ENCODE measurements at regions not wholly inside any gene's neighbourhood (a gene's known extent, or its start where the extent isn't known, plus 50 kb on each side); places are given as distances from the start of the nearest gene placed in this dataset.

DNA sequence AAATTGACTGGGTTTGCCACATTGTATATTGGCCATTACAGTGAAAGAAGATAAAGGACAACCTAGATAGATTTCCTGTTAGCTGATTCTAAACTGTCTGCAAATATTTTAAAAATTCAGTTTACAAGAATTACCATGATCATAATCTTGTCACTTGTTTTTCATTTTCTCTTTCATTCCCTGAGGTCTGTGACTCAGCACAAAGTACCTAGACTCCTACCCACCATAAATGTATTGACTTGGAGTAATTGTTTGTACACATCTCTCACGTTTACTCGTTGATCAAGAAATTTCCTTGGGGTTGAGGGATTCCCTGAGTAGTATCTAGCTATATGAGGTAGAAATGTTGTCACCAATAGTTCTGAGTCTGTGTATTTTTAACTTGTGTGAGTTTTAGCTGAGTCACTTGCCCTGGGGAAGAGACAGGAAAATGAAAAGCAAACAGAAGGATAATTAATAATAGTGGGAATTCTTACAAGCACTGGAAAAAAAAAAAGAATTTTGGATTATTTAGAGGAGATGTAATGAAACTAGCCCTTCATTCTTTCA, 299.2 kb upstream of the DACH1 start:
- no peaks in the 10 kb centered on the region for H3K4me1 Mint-ChIP-seq

GRCh38 chr13:72165276-72165675, 298.3 kb upstream of the DACH1 start:
- Mint-ChIP-seq H3K4me3 (no peak overlapping the region), H3K9me3 (peaks cover 0 to 13% (median 3%) of the 10 kb centered on the region in 7 donors), H3K27ac (no peak overlapping the region), H3K36me3 (no peaks in the 10 kb centered on the region), H3K4me1 (no peaks in the 10 kb centered on the region), H3K27me3 (no peaks in the 10 kb centered on the region)
- Histone ChIP-seq H3K36me3 (ENCODE audit: control insufficient read depth, insufficient read depth, low read length) (no peaks in the 10 kb centered on the region), H3K27me3 (ENCODE audit: control insufficient read depth, insufficient read depth, low read length) (no peaks in the 10 kb centered on the region), H3K4me1 (ENCODE audit: control insufficient read depth, insufficient read depth, low read length, poor library complexity, severe bottlenecking) (no peaks in the 10 kb centered on the region), H3K4me3 (ENCODE audit: low read depth, low read length) (no peak overlapping the region), H3K9me3 (ENCODE audit: control insufficient read depth in 2 of 2, low read length in 2 of 2) (no peaks in the 10 kb centered on the region), H3K27ac (ENCODE audit: insufficient read depth, low read length, poor library complexity, severe bottlenecking) (no peak overlapping the region)
- DNase-seq (no peak), ATAC-seq (ENCODE audit: low read depth in 2 of 2) (no peak)

More for the DNA sequence above, 299.2 kb upstream of the DACH1 start:
- Mint-ChIP-seq H3K9me3 (peaks cover 0 to 10% (median 3%) of the 10 kb centered on the region in 7 donors), H3K27ac (no peak overlapping the region), H3K36me3 (no peaks in the 10 kb centered on the region), H3K4me3 (no peak overlapping the region), H3K27me3 (no peaks in the 10 kb centered on the region)
- H3K36me3 ChIP-seq (ENCODE audit: control insufficient read depth, insufficient read depth, low read length) = no peaks in the 10 kb centered on the region
- H3K27ac ChIP-seq (ENCODE audit: insufficient read depth, low read length, poor library complexity, severe bottlenecking) = no peak overlapping the region
- H3K27me3 ChIP-seq (ENCODE audit: control insufficient read depth, insufficient read depth, low read length) = no peaks in the 10 kb centered on the region
- H3K9me3 ChIP-seq (ENCODE audit: control insufficient read depth in 2 of 2, low read length in 2 of 2) = no peaks in the 10 kb centered on the region
- H3K4me1 ChIP-seq (ENCODE audit: control insufficient read depth, insufficient read depth, low read length, poor library complexity, severe bottlenecking) = no peaks in the 10 kb centered on the region
- no peak overlapping the region for H3K4me3 ChIP-seq (ENCODE audit: low read depth, low read length)
- no peak for ATAC-seq (ENCODE audit: low read depth in 2 of 2)
- DNase-seq = no peak

GRCh38 chr13:72164811-72165210, 297.8 kb upstream of the DACH1 start:
- H3K4me3 ChIP-seq (ENCODE audit: low read depth, low read length) = no peak overlapping the region
- no peaks in the 10 kb centered on the region for H3K27me3 ChIP-seq (ENCODE audit: control insufficient read depth, insufficient read depth, low read length)
- Mint-ChIP-seq H3K27me3 (no peaks in the 10 kb centered on the region), H3K4me1 (no peaks in the 10 kb centered on the region), H3K9me3 (peaks cover 0 to 13% (median 3%) of the 10 kb centered on the region in 7 donors), H3K27ac (no peak overlapping the region), H3K4me3 (no peak overlapping the region), H3K36me3 (no peaks in the 10 kb centered on the region)
- DNase-seq (no peak), ATAC-seq (ENCODE audit: low read depth in 2 of 2) (no peak)
- H3K4me1 ChIP-seq (ENCODE audit: control insufficient read depth, insufficient read depth, low read length, poor library complexity, severe bottlenecking) = no peaks in the 10 kb centered on the region
- no peaks in the 10 kb centered on the region for H3K9me3 ChIP-seq (ENCODE audit: control insufficient read depth in 2 of 2, low read length in 2 of 2)
- H3K27ac ChIP-seq (ENCODE audit: insufficient read depth, low read length, poor library complexity, severe bottlenecking) = no peak overlapping the region
- H3K36me3 ChIP-seq (ENCODE audit: control insufficient read depth, insufficient read depth, low read length) = no peaks in the 10 kb centered on the region

GRCh38 chr13:72163678-72164077, 296.7 kb upstream of the DACH1 start:
- H3K4me3 Mint-ChIP-seq = no peak overlapping the region
- no peak overlapping the region for H3K27ac Mint-ChIP-seq
- H3K4me1 ChIP-seq (ENCODE audit: control insufficient read depth, insufficient read depth, low read length, poor library complexity, severe bottlenecking) = no peaks in the 10 kb centered on the region
- H3K27me3 Mint-ChIP-seq = no peaks in the 10 kb centered on the region
- no peaks in the 10 kb centered on the region for H3K36me3 Mint-ChIP-seq
- no peaks in the 10 kb centered on the region for H3K27me3 ChIP-seq (ENCODE audit: control insufficient read depth, insufficient read depth, low read length)
- no peaks in the 10 kb centered on the region for H3K9me3 ChIP-seq (ENCODE audit: control insufficient read depth in 2 of 2, low read length in 2 of 2)
- peaks cover 0 to 9% (median 3%) of the 10 kb centered on the region in 7 donors for H3K9me3 Mint-ChIP-seq
- no peak for ATAC-seq (ENCODE audit: low read depth in 2 of 2)
- H3K36me3 ChIP-seq (ENCODE audit: control insufficient read depth, insufficient read depth, low read length) = no peaks in the 10 kb centered on the region
- H3K27ac ChIP-seq (ENCODE audit: insufficient read depth, low read length, poor library complexity, severe bottlenecking) = no peak overlapping the region
- H3K4me1 Mint-ChIP-seq = no peaks in the 10 kb centered on the region
- no peak overlapping the region for H3K4me3 ChIP-seq (ENCODE audit: low read depth, low read length)
- no peak for DNase-seq

DNA sequence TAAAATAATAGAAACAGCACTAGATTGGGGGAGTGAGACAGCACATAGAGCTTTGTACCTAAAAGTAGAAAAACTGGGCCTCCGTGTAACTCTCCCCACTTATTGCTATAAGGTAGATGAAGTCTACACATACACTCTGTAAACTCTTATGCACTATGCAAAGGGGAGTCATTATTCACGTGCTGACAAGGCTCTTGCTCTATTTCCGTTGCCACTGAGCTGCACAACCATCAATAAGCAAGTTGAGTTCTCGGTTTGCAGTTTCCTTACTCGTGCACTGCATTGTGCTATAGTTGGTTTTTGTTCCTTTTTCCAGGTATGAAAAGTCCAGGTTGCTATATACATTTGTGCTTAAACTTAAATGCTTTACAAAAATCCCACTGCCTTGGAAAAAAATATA, 294.0 kb upstream of the DACH1 start:
- Histone ChIP-seq H3K4me1 (ENCODE audit: control insufficient read depth, insufficient read depth, low read length, poor library complexity, severe bottlenecking) (no peaks in the 10 kb centered on the region), H3K27ac (ENCODE audit: insufficient read depth, low read length, poor library complexity, severe bottlenecking) (no peak overlapping the region), H3K27me3 (ENCODE audit: control insufficient read depth, insufficient read depth, low read length) (no peaks in the 10 kb centered on the region), H3K9me3 (ENCODE audit: control insufficient read depth in 2 of 2, low read length in 2 of 2) (no peaks in the 10 kb centered on the region), H3K36me3 (ENCODE audit: control insufficient read depth, insufficient read depth, low read length) (no peaks in the 10 kb centered on the region), H3K4me3 (ENCODE audit: low read depth, low read length) (no peak overlapping the region)
- peaks cover 0 to 12% (median 4%) of the 10 kb centered on the region in 7 donors for H3K9me3 Mint-ChIP-seq
- no peaks in the 10 kb centered on the region for H3K27me3 Mint-ChIP-seq
- no peak overlapping the region for H3K27ac Mint-ChIP-seq
- H3K4me1 Mint-ChIP-seq = no peaks in the 10 kb centered on the region
- no peaks in the 10 kb centered on the region for H3K36me3 Mint-ChIP-seq
- DNase-seq = no peak
- H3K4me3 Mint-ChIP-seq = no peak overlapping the region
- no peak for ATAC-seq (ENCODE audit: low read depth in 2 of 2)

- Mint-ChIP-seq H3K27ac (no peak overlapping the region), H3K9me3 (peaks cover 0 to 15% (median 4%) of the 10 kb centered on the region in 7 donors), H3K4me1 (no peaks in the 10 kb centered on the region), H3K36me3 (no peaks in the 10 kb centered on the region), H3K27me3 (no peaks in the 10 kb centered on the region), H3K4me3 (no peak overlapping the region)
- Histone ChIP-seq H3K4me3 (ENCODE audit: low read depth, low read length) (no peak overlapping the region), H3K27me3 (ENCODE audit: control insufficient read depth, insufficient read depth, low read length) (no peaks in the 10 kb centered on the region), H3K9me3 (ENCODE audit: control insufficient read depth in 2 of 2, low read length in 2 of 2) (no peaks in the 10 kb centered on the region), H3K4me1 (ENCODE audit: control insufficient read depth, insufficient read depth, low read length, poor library complexity, severe bottlenecking) (no peaks in the 10 kb centered on the region), H3K27ac (ENCODE audit: insufficient read depth, low read length, poor library complexity, severe bottlenecking) (no peak overlapping the region), H3K36me3 (ENCODE audit: control insufficient read depth, insufficient read depth, low read length) (no peaks in the 10 kb centered on the region)
- ATAC-seq (ENCODE audit: low read depth in 2 of 2) (no peak), DNase-seq (no peak)
Measured at GRCh38 chr13:72156760-72157159, 289.8 kb upstream of the DACH1 start.

DNA sequence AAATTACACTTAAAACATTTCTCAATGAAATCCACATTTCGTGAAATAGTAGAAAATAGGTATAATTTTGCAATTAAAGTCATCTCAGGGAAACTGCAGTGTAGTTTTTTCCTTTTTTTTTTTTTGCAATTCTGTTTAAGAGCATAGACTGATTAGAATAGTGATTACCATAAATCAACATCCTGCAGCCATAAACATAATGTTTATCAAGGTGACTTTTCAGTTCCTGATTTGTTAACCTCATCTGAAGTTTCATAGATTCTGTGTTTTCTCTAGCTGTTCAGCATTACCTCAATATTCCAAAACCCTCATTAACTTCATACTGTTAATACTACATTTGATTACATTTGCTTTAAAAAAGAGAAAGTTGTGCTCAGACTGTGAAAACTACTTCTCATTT, 286.3 kb upstream of the DACH1 start:
- no peaks in the 10 kb centered on the region for H3K27me3 Mint-ChIP-seq
- H3K4me3 Mint-ChIP-seq = no peak overlapping the region
- Histone ChIP-seq H3K4me3 (ENCODE audit: low read depth, low read length) (no peak overlapping the region), H3K36me3 (ENCODE audit: control insufficient read depth, insufficient read depth, low read length) (no peaks in the 10 kb centered on the region), H3K27me3 (ENCODE audit: control insufficient read depth, insufficient read depth, low read length) (no peaks in the 10 kb centered on the region), H3K4me1 (ENCODE audit: control insufficient read depth, insufficient read depth, low read length, poor library complexity, severe bottlenecking) (no peaks in the 10 kb centered on the region), H3K27ac (ENCODE audit: insufficient read depth, low read length, poor library complexity, severe bottlenecking) (no peak overlapping the region), H3K9me3 (ENCODE audit: control insufficient read depth in 2 of 2, low read length in 2 of 2) (no peaks in the 10 kb centered on the region)
- no peak overlapping the region for H3K27ac Mint-ChIP-seq
- no peak for ATAC-seq (ENCODE audit: low read depth in 2 of 2)
- no peaks in the 10 kb centered on the region for H3K36me3 Mint-ChIP-seq
- peaks cover 1 to 23% (median 4%) of the 10 kb centered on the region in 7 donors for H3K9me3 Mint-ChIP-seq
- no peak for DNase-seq
- H3K4me1 Mint-ChIP-seq = no peaks in the 10 kb centered on the region

DNA sequence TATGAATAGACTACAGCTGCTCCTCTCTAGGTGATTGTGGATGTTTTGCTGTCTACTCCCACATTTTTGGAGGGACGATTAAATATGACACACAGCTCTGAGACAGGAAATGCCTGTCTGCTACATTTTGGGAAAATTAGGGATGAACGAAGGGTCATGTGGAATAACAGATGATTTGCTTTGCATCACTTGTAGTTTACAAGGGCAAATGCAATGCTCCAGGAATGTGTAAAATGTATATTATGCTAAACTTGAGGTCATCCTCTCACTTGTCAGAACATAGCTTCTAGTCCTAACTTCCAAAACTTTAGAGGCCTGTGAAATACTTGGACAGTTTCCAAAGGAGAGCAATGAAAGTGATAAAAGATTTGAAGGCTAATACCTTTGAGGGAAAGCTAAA, 284.2 kb upstream of the DACH1 start:
- Mint-ChIP-seq H3K27me3 (no peaks in the 10 kb centered on the region), H3K36me3 (no peaks in the 10 kb centered on the region), H3K4me3 (no peak overlapping the region), H3K4me1 (no peaks in the 10 kb centered on the region), H3K9me3 (peaks cover 1 to 21% (median 1%) of the 10 kb centered on the region in 7 donors), H3K27ac (no peak overlapping the region)
- ATAC-seq (ENCODE audit: low read depth in 2 of 2) = no peak
- no peaks in the 10 kb centered on the region for H3K27me3 ChIP-seq (ENCODE audit: control insufficient read depth, insufficient read depth, low read length)
- no peak overlapping the region for H3K27ac ChIP-seq (ENCODE audit: insufficient read depth, low read length, poor library complexity, severe bottlenecking)
- DNase-seq = no peak
- H3K4me3 ChIP-seq (ENCODE audit: low read depth, low read length) = no peak overlapping the region
- H3K9me3 ChIP-seq (ENCODE audit: control insufficient read depth in 2 of 2, low read length in 2 of 2) = no peaks in the 10 kb centered on the region
- no peaks in the 10 kb centered on the region for H3K36me3 ChIP-seq (ENCODE audit: control insufficient read depth, insufficient read depth, low read length)
- no peaks in the 10 kb centered on the region for H3K4me1 ChIP-seq (ENCODE audit: control insufficient read depth, insufficient read depth, low read length, poor library complexity, severe bottlenecking)
